NCI-H2029 treated with DMSO at 0.1 percent for 48 hours (cell line): ENCODE measurements at regions not wholly inside any gene's neighbourhood (a gene's known extent, or its start where the extent isn't known, plus 50 kb on each side); places are given as distances from the start of the nearest gene placed in this dataset.

Experiments
- DNase-seq: peaks from one replicate; lab custom pipeline; 2025; lab: John Stamatoyannopoulos, UW

DNA sequence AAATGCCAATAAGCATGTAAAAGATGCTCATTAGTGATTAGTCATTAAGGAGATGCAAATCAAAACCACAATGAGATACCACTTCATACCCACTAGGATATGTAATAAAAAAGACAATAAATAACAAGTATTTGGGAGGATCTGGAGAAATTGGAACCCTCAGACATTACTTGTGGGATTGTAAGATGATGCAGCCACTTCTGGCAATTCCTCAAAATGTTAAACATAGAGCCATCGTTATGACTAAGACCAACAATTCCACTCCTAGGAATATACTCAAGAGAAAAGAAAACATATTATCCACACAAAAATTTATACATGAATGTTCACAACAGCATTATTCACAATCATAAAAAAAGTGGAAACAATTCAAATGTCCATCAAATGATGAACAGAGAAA lies 336.2 kb upstream of the PMFBP1 start:
- no peak for DNase-seq

DNA sequence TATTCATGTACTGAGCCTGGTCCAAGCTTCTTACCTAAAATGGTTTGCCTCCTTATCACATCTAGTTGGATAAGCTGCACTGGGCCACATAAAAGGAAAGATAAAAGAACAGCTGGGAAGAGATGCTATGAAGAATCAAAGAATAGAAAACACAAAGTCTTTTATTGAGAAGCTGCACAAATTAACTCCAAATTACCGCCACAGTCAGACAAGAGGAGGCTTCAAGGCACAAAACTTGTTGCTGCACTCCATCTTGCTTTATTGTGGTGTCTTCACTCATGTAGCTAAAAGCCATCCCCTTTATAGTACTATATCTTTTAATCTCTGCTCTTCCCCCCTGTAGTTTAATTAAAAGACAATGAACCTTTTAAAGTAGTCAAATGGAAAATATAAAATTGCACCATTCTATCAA lies 330.6 kb upstream of the PMFBP1 start:
- no peak for DNase-seq

DNA sequence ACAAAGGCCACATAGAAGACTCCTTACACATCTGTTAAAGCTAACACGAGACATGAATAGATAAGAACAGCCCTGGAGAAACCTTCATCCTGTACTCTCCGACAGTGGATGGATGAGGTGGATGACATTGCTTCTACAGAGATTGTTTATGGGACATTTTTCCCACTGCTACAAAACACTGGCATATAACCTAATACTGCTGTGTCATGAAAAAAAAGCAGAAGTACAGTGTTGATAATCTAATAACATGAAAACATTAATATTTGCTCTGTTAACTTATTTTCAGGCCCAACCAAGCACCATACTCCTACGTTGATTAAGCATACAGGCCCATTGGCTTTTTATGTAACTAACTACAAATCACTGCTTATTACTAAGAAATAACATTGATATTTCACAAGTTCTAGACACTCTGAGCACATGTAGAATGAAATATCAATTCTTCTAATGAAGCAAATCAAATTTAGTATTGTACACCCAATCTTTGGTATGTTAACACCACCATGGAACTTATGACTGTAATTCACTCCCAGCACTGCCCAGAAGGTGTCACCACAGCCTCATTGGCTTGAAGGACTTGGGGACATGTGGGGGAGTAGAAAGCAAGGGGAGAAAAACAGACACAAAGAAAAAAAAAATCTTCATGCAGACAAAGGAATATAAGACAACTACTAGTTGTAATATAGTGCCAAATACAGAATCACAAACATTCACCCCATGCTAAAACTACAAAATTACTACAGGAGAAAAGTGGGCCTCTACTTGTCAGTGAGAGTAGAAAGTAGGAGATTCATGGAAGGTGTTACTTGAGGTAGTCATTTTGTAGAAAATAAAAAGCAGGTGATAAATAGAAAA lies 330.0 kb upstream of the PMFBP1 start:
- no peak for DNase-seq

DNA sequence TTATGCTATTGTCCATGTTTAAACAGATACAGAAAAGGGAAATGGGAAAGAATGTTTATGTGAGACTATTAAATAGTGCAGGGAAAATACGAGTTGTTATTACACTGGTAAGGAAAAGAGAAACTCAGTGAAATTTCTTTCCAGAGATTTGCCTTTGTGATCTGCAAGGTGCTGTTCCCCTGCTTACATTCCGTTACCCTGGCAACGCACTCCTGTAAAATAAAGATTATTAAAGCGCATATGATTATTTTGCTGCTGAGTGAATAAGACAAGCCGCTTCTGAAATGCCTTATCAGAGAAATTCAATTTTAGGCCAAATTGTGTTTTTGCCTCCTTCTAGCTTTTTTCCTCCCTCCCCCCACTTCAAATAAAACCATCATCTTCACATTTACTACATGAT lies 328.6 kb upstream of the PMFBP1 start:
- DNase-seq, result no peak

DNA sequence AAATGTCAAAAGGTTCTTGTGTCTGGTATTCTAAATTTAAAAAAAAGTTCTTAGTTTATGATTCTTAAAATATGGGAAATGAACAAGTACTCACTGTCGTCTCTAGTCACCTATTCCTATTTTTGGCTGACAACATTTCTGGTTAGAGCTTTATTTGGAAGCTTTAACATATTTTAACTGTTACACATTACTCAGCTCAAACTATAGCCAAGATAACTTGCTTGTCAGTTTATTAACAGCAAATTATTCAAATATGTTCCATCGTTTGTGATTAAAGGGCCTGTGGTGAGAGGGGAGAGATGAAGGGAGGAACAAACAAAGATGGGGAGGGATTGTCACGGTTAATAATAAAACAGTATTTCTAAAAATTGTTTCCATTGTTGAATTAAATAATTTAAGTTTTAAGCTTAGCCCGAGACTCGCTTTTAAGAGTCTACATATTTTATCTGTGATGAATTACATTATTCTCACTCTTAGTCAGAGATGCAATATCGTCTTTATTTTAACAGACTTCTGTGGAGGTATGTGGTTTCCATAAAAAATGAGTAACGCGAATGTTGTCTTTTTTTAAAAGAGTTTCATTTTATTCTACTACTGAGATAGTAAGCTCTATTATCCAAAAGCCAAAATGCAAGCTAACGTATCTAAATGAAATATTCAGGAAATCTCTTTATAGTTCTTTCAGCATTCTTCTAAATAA lies 321.9 kb upstream of the PMFBP1 start:
- DNase-seq, result no peak

DNA sequence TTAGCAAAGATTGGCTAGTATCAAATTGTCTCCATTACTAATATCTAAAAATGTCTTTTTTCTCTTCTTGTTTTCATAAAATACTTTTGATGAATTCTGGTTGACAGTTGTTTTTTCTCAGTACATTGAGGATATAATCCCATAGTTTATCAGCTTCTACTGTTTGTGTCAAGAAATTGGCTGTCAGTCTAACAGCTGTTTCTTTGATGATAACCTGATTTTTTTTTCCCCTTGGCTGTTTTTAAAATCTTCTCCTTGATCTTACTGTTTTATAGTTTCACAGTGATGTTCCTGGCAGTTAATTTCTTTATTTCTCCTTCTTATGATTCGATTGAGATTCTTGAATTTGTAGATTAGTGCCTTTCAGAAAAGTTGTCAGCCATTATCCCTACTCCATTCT lies 315.3 kb upstream of the PMFBP1 start:
- DNase-seq, result no peak

DNA sequence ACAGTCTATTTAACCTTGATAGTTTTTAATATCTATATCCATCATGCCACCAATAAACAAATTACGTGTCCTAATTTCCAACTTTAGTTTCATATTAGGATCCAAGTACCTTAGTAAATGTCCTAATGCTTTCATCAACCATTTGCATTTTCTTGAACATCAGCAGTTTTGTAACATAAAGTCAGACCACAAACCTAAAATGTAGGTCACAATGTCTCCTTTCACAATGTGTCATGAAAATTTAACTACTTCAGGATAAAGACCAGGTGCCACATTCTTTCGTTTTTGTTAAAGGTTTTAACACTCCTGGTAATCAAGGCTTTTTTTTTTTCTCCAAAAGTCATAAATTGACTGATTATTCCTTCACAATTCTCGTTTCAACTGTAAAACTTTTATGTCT lies 310.7 kb upstream of the PMFBP1 start:
- DNase-seq, result no peak

DNA sequence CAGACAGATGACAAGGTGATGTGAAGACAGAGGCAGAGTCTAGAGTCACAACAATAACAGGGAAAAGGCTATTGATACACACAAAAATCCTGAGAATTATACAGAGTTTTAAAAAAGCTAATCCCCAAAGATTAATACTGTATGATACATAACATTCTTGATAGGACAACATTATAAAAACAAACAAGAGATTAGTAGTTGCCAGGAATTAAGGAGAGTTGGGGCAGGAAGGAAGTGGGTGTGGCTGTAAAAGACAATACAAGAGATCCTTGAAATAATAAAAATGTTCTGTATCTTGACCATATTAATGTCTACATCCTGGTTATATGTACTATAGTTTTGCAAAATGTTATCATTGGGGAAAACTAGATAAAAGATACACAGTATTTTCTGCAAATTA lies 309.5 kb upstream of the PMFBP1 start:
- DNase-seq, result no peak

DNA sequence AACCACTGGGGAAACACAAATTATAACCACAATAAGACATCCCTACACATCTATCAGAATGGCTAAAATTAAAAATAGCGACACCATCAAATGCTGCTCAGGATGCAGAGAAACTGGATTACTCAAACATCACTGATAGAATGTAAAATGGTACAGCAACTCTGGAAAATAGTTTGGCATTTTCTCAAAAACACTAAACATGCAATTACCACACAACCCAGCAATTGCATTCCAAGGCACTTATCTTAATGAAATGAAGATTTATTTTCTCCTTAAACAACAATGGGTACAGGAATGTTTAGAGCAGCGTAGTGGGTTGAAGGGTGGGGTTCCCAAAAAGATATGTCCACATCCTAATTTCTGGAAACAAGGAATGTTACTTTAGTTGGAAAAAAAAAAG lies 309.0 kb upstream of the PMFBP1 start:
- DNase-seq, result no peak

DNA sequence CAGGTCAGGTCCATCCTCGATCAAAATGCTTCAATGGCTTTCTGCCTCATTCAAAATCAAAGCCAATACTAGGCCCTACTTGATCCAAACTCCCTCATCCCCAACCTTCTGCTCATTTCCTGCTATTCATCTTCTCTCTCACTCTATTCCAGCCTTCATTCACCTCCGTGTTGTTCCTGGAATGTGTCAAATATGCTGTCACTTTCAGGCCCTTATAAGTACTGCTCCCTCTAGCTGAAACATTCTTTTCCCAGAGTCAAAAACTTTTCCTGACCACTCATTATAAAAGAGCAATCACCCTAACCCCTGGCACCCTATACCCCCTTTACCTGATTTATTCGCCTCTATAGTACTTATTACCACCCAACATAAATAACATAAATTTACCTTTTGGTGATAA lies 303.7 kb upstream of the PMFBP1 start:
- DNase-seq, result no peak

DNA sequence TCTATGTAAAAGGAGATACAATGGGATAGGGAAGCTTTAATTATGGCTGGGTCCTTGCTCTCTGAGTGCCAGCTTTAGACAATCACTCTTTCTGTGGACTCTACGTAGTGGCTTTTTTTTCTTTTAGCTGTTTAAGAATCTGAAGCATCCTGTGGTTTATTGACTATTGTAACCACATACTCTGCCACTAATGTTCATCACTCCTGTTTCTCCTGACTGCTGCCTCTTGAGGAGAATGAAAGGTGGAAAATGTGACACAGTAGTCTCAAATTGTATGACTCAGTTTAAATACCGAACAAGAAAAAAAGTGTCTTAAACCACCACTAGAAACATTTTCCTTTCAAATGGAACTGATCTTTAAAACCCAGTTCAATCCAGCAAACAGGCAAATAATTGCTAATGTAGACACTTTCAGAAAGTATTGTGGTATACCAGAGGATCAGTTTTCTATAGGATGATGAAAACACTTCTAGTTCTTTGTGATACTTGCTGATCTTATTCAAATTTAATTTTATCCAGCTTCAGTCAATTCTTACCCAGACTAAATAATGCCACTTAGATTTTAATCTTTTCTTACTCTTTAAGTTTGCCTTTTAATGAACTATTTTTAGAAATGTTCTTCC lies 302.7 kb upstream of the PMFBP1 start:
- DNase-seq, result no peak

DNA sequence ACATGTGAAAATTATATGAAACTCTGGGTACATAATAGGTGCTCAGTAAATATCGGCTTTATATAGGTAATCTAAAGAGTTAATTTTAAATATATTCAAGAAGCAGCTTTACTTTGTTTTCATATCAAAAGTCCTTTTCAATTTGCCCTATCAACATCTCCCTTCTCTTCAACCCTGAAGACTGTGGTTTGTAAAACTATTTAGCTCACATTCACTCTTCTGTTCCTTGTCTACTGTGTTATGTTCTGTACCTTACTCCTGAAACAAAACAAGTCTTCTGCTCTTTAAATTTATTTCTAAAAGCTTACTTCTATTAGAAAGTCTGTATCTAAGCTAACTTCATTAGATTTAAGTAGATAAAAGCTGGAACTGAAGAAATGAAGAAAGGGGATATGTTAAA lies 301.7 kb upstream of the PMFBP1 start:
- no peak for DNase-seq

DNA sequence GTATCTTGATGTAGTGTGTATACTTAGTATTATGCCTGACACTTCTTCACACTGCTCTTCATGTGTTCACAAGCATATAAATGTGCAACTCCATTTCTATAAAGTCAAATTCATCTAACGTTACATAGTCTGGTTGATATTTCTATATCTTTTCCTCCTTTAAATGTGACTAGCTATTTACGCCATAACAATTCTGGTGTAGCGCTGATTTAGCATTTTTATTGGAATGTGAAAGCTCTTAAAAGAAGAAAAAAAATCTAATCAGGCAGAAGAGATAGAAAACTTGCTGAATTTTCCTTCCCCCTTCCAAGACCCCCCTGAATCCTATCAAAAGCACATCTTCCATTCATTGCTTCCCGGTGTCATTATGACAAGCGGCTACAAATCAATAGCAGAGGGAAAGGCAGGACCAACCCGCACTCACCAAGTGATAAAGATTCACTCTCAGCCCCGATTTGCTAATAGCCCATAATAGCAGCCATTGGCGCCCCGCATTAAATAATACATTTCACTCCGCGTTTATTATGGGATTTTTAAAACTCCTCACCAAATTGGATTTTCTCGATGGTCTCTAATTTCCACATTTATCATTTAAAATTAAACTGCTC lies 299.5 kb upstream of the PMFBP1 start:
- DNase-seq, result no peak

DNA sequence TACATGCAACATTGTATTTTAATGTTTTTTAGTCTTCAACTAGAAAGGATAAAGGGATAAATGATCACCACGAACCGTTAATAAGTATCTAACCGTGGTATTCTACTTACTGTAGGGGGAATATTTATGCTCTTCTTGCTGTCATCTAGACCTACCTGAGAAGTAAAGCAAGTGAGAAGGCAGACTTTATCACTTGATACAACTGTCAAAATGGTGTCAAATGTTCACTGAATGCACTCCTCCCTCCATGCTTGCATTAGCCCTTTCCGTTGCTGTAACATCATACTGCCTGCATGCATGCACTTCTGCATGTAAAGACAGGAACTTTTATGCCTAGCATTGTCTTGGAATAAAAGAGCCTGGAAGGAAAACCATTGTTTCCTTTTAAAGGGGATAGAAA lies 298.6 kb upstream of the PMFBP1 start:
- no peak for DNase-seq

DNA sequence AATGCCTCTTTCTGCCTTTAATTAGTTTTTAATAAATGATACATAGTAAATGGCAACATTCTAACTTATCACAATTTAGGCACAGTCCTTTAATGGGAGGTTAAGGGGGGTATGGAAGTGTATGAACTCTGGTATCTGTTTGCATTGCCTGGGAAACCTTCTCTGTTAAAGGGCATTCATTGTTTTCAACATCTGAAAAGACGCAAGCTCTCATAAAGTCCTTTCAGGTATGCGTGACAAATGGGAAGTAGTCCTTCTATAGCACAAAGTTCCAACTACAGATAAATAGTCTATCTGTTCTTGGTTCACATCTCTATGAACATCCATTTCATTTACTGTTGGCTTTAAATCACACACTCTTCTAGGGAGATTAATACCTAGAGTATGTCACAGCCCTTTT lies 298.0 kb upstream of the PMFBP1 start:
- DNase-seq, result no peak

DNA sequence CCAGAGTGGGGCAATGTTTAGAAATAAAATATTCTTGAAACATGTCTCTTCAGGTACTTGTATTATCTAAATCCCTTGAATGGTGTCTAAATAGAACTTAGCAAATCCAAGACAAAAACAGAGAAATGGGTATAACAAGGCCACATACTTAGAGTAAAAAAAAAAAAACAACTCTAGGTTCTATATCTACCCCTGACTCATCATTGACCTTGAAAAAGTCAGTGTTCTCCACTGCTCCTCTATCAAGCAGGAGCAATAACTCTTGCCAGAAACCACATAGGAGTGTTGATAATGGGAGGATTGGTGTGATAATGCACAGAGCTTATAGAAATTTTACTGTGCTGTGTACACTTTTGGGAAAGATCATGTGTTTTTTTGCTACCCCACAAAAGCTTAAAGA lies 296.6 kb upstream of the PMFBP1 start:
- no peak for DNase-seq

DNA sequence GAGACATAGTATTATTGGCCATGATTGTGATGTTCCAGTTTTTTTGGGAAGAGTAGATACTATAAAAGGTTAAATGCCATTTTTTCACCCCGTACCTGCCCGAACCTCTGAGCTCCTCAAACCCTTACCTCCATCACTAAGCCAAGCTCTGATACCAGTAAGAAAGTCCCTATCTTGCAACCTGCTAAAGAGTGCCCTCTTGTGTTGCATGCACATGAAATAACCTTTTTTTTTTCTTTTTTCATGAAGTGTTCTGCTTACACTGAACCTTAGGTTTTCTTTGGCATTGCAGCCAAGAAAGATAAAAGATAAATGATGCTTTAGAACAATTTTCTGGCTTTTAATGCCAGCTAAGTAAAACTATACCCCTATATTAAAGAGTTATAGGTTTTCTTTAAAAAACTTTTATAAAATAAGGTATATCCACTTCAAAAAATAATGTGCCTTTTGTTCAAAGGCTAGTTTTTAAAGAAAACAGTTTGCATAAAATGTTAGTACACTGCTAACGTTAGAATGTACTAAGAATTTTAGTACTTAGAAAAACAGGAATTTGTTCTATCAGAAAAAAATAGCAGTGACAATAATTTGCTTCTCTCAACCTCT lies 295.3 kb upstream of the PMFBP1 start:
- DNase-seq, result peak; percentile 4

DNA sequence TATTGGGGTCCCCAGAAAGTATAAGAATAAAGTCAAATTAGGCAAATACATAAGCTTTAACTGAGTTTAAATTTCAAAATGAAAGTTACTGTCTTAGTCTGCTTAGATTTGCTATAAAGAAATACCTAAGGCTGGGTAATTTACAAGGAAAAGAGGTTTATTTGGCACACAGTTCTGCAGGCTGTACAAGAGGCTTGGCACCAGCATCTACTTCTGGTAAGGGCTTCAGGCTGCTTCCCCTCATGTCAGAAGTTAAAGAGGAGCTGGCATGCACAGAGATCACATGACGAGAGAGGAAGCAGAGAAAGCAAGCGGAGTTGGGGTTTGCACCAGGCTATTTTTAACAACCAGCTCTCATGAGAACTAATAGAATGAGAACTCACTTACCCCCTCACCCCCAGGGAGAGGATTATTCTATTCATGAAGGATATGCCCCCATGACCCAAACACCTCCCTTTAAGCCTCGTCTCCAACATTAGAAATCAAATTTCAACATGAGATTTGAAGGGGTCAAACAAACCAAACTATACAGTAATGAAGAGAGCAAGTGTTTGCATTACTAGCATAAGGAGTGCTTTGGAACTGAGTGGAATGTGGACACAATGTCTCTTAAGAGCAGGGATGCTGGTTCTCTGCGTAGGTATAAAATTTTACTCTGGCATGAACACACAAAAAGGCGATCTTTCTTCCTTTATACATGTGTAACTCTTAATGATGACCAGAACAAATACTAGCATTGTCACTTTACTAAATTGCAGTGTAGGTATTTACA lies 292.8 kb upstream of the PMFBP1 start:
- no peak for DNase-seq

DNA sequence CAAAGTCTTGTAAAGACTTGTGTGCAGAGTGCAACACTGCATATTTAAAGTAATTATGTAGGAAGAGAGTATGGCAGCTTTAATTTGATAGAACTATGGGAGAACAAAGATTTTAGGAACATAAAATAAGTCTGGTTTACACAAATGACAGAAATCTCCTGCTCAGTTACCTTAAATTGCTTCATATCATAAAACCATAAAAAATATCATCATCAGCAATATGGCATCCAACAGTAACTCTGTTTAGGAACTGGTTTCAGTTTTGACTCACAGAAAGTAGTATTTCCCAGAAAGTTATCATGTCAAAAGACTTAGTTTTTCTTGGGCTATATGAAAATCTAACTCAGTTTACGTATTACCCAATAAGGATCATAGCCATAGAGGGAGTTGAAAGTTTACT lies 292.1 kb upstream of the PMFBP1 start:
- DNase-seq, result no peak

DNA sequence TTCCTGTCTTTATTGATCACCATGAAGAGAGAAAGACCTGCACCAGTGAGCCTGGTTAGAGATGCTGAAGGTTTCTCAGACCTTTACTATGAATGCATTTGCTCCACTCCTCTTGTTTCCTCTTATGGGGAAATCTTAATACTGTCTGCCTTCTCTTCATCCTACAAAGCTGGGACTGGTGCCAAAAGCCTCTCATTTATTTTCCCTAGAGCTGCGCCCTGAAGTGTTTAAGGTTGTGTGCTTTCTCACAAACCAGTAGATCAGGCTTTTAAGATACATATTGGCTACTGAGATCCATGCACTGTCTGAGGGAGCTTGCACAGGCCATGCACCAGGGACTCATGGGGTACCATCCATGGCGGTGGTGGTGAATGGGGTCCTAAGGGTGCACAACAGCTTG lies 286.1 kb upstream of the PMFBP1 start:
- DNase-seq, result no peak

DNA sequence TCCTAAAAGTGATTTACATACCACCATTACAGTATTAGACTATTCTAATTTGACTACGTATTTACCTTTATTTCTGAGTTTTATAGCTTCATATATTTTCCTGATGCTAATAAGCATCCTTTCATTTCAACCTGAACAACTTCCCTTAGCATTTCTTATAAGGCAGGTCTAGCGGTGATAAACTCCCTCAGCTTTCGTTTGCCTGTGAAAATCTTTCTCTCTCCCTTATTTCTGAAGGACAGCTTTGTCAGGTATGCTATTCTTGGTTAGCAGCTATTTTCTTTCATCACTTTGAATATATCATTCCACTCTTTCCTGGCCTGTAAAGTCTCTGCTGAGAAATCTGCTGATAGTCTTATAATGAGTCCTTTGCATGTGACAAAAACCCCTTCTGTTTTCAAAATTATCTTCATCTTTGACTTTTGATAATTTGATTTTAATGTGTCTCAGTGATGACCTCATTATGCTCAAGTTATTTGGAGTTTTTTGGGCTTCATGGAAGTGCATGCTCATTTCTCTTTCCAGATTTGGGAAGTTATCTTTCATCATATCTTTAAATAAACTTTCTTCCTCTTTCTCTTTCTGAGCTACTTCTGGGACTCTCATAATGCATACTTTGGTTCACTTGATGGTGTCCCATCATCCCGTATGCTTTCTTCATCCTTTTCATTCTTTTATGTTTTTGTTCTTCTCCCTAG lies 285.4 kb upstream of the PMFBP1 start:
- no peak for DNase-seq
